Ishikawa (cell line): ENCODE measurements at regions not wholly inside any gene's neighbourhood (a gene's known extent, or its start where the extent isn't known, plus 50 kb on each side); places are given as distances from the start of the nearest gene placed in this dataset.

ENCODE experiments used
- CEBPB ChIP-seq: IDR thresholded peaks from 2 replicates; pipeline ENCODE4 v1.6.1; 2012
- CREB1 ChIP-seq: IDR thresholded peaks from 2 replicates; pipeline ENCODE4 v1.6.1; 2012; ENCODE audit warnings: low read depth
- EGR1 ChIP-seq: IDR thresholded peaks from 2 replicates; pipeline ENCODE4 v1.6.1; 2012
- EP300 ChIP-seq: IDR thresholded peaks from 2 replicates; pipeline ENCODE4 v1.6.1; 2012; ENCODE audit warnings: borderline replicate concordance
- FOXM1 ChIP-seq: IDR thresholded peaks from 2 replicates; pipeline ENCODE4 v1.6.1; 2012; ENCODE audit warnings: low read depth, borderline replicate concordance
- MAX ChIP-seq: IDR thresholded peaks from 2 replicates; pipeline ENCODE4 v1.6.1; 2012
- NFIC ChIP-seq: IDR thresholded peaks from 2 replicates; pipeline ENCODE4 v1.6.1; 2012
- RAD21 ChIP-seq: IDR thresholded peaks from 2 replicates; pipeline ENCODE4 v1.6.1; 2012; ENCODE audit warnings: low read depth
- REST ChIP-seq: IDR thresholded peaks from 2 replicates; pipeline ENCODE4 v1.6.1; 2012; ENCODE audit warnings: low read depth, mild to moderate bottlenecking
- TAF1 ChIP-seq: IDR thresholded peaks from 2 replicates; pipeline ENCODE4 v1.6.1; 2012; ENCODE audit warnings: low read depth, mild to moderate bottlenecking
- TEAD4 ChIP-seq: IDR thresholded peaks from 2 replicates; pipeline ENCODE4 v1.6.1; 2012
- YY1 ChIP-seq: IDR thresholded peaks from 2 replicates; pipeline ENCODE4 v1.6.1; 2012; ENCODE audit warnings: low read depth
- ZBTB7A ChIP-seq: IDR thresholded peaks from 2 replicates; pipeline ENCODE4 v1.6.1; 2012; ENCODE audit warnings: low read depth

- TF ChIP-seq NFIC (no peak), CREB1 (no peak), YY1 (no peak), MAX (no peak), EP300 (no peak), CEBPB (no peak), EGR1 (no peak), ZBTB7A (no peak), RAD21 (no peak), TEAD4 (no peak), FOXM1 (no peak), REST (no peak), TAF1 (no peak)
Observed at GRCh38 chr6:14885498-14885897, 360.4 kb upstream of the JARID2 start.
